HG03159 (cell line): ENCODE measurements at regions not wholly inside any gene's neighbourhood (a gene's known extent, or its start where the extent isn't known, plus 50 kb on each side); places are given as distances from the start of the nearest gene placed in this dataset.

Source experiments
- ATAC-seq: cut with Tn5 transposase; IDR thresholded peaks from one replicate; pipeline ENCODE4 v1.9.1; 2021; ENCODE audit warnings: mild to moderate bottlenecking, moderate library complexity; ENCODE audit not compliant: unreplicated experiment

GRCh38 chr2:234623521-234623991 lies 126.7 kb upstream of the ARL4C start:
- no peak for ATAC-seq

- no peak for ATAC-seq
Observed at GRCh38 chr2:234621120-234621519, 124.2 kb upstream of the ARL4C start.

GRCh38 chr2:234620018-234620417 lies 123.1 kb upstream of the ARL4C start:
- no peak for ATAC-seq

- no peak for ATAC-seq
Observed at GRCh38 chr2:234615643-234616356, 118.9 kb upstream of the ARL4C start.

GRCh38 chr2:234611209-234611608 lies 114.3 kb upstream of the ARL4C start:
- ATAC-seq, result no peak

GRCh38 chr2:234608946-234609345 lies 112.1 kb upstream of the ARL4C start:
- ATAC-seq, result no peak

GRCh38 chr2:234607691-234608090 lies 110.8 kb upstream of the ARL4C start:
- no peak for ATAC-seq

- no peak for ATAC-seq
Observed at GRCh38 chr2:234606896-234607295, 110.0 kb upstream of the ARL4C start.

GRCh38 chr2:234603619-234604018 lies 106.7 kb upstream of the ARL4C start:
- no peak for ATAC-seq

GRCh38 chr2:234601213-234601612 lies 104.3 kb upstream of the ARL4C start:
- ATAC-seq, result no peak

GRCh38 chr2:234597576-234597861 lies 100.6 kb upstream of the ARL4C start:
- no peak for ATAC-seq

GRCh38 chr2:234596696-234597575 lies 100.1 kb upstream of the ARL4C start:
- ATAC-seq, result no peak

GRCh38 chr2:234595829-234596228 lies 98.9 kb upstream of the ARL4C start:
- no peak for ATAC-seq

GRCh38 chr2:234594715-234595114 lies 97.8 kb upstream of the ARL4C start:
- ATAC-seq, result no peak

- no peak for ATAC-seq
Observed at GRCh38 chr2:234593636-234594035, 96.8 kb upstream of the ARL4C start.

- ATAC-seq, result no peak
Observed at GRCh38 chr2:234592541-234592940, 95.7 kb upstream of the ARL4C start.

- ATAC-seq, result no peak
Observed at GRCh38 chr2:234590076-234590475, 93.2 kb upstream of the ARL4C start.

GRCh38 chr2:234588054-234588430 lies 91.2 kb upstream of the ARL4C start:
- ATAC-seq, result no peak

GRCh38 chr2:234587341-234588053 lies 90.6 kb upstream of the ARL4C start:
- no peak for ATAC-seq

- no peak for ATAC-seq
Observed at GRCh38 chr2:234583331-234583730, 86.5 kb upstream of the ARL4C start.

GRCh38 chr2:234580686-234581085 lies 83.8 kb upstream of the ARL4C start:
- ATAC-seq, result no peak
